ENCODE measurements at regions not wholly inside any gene's neighbourhood (a gene's known extent, or its start where the extent isn't known, plus 50 kb on each side); places are given as distances from the start of the nearest gene placed in this dataset.

DNA sequence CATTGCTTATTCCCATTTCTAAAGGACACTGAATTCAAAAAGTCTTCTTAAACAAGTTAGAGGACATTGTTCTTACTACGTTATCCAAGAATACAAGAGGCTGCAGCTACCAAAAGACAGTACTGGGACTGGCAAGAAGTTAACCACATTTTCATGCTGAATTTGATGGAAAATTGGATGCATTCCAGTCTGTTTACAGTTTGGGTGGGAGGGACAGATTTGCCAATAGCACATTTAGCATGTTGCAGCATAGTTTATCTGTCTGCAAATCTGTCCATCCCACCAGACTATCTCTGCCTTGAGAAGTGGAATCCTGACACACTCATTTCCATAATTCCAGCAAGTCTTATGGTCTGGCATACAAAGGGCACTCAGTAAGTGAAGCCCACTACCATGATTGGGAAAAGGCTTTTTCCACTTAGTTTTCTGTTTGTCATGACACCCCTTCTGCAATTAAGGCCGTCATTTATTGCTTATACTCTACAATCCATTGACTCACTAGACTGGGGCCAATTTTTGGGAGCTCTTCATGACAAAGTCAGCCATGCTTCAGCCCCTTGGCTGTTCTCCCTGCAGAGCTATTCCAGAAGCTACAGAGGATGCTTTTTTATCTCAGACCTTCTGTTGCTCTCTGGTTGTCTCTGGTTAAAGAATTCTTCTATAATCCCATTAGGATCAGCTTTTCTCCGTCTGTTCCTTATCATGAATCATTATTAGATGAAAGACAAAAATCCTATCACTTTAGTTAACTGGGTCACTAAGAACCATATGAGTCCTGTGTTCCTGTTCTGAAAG, 355.8 kb upstream of the PTBP2 start:
- TF ChIP-seq, protein P1, sequence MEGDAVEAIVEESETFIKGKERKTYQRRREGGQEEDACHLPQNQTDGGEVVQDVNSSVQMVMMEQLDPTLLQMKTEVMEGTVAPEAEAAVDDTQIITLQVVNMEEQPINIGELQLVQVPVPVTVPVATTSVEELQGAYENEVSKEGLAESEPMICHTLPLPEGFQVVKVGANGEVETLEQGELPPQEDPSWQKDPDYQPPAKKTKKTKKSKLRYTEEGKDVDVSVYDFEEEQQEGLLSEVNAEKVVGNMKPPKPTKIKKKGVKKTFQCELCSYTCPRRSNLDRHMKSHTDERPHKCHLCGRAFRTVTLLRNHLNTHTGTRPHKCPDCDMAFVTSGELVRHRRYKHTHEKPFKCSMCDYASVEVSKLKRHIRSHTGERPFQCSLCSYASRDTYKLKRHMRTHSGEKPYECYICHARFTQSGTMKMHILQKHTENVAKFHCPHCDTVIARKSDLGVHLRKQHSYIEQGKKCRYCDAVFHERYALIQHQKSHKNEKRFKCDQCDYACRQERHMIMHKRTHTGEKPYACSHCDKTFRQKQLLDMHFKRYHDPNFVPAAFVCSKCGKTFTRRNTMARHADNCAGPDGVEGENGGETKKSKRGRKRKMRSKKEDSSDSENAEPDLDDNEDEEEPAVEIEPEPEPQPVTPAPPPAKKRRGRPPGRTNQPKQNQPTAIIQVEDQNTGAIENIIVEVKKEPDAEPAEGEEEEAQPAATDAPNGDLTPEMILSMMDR (optimal IDR thresholded peaks at IDR 0.05 in 1 of 3, IDR thresholded peaks at IDR 0.05 in 1 of 3, conservative IDR thresholded peaks at IDR 0.05 in 1 of 3; ENCODE audit: extremely low read depth in 1 of 3, insufficient read depth in 2 of 3, low read length in 3 of 3) = no peak
- no peak for TF ChIP-seq EZH2 (IDR thresholded peaks at IDR 0.05; ENCODE audit: low read length)

Measured in keratinocyte (primary cell).